HCT116 (cell line): ENCODE measurements at regions not wholly inside any gene's neighbourhood (a gene's known extent, or its start where the extent isn't known, plus 50 kb on each side); places are given as distances from the start of the nearest gene placed in this dataset.

Source experiments
- ATAC-seq: fragments of 200-7000 bp; cut with Tn5 transposase; 2 replicates; pipeline ENCODE4 v1.9.1; 2020; ENCODE audit warnings: mild to moderate bottlenecking, moderate library complexity
- BruUV-seq: library from RNA; stranded (reverse); fragments of 400-500 nt; replicated peaks from 2 replicates; lab custom pipeline; 2021; lab: Mats Ljungman, UMichigan
- CTCF ChIA-PET: fragments of 300-600 bp; sonication (Branson Sonifier 250); formaldehyde crosslinking; loops from one replicate; lab custom pipeline; 2021; ENCODE audit warnings: antibody characterized with exemption; lab: Charles Lee
- POLR2A ChIA-PET: fragments of 300-600, 350-600 bp; sonication (Branson Sonifier 250); formaldehyde crosslinking; loops from one replicate; lab custom pipeline; 2021; ENCODE audit warnings: antibody characterized with exemption; lab: Charles Lee
- RAD21 ChIA-PET, 2 experiments: fragments of 300-600 bp; sonication (Branson Sonifier 250); formaldehyde crosslinking; loops; one replicate each; lab custom pipeline; 2023; ENCODE audit warnings: low total read pairs in 2 of 2; ENCODE audit not compliant: uncharacterized antibody in 2 of 2, unreplicated experiment in 2 of 2, low non-redundant PET in 1 of 2; lab: Charles Lee
- DNase-seq: peaks from one replicate; pipeline ENCODE4 v3.0.0-alpha.2; 2010; ENCODE audit warnings: low read depth, low spot score
- H2AFZ ChIP-seq: fragments of 200-600 bp; shearing (Covaris generic), sonication (generic); 2 replicates; pipeline ENCODE4 v1.6.1; 2017; ENCODE audit warnings: low read depth, mixed run types, mixed read lengths, antibody characterized with exemption, low read length; ENCODE audit not compliant: poor library complexity, severe bottlenecking
- H3K27ac ChIP-seq: 2 replicates; pipeline ENCODE4 v1.5.1; 2012; ENCODE audit warnings: low read depth, low read length
- H3K27me3 ChIP-seq: fragments of 200-600 bp; sonication (generic); 2 replicates; pipeline ENCODE4 v1.6.1; 2016; ENCODE audit warnings: mixed run types, low read length, mixed read lengths; ENCODE audit not compliant: insufficient read depth
- H3K36me3 ChIP-seq, 2 experiments: fragments of 200-500 bp in 1 of 2; fragments of 200-600 bp in 1 of 2; sonication (Bioruptor generic) in 1 of 2; sonication (generic) in 1 of 2; 2 replicates each; pipeline versions ENCODE4 v1.5.1 to v1.6.1; 2014 to 2016; ENCODE audit warnings: low read length in 2 of 2, inconsistent platforms in 1 of 2, mixed read lengths in 1 of 2, mixed run types in 1 of 2; ENCODE audit not compliant: insufficient read depth in 2 of 2, control insufficient read depth in 1 of 2
- H3K4me1 ChIP-seq, 2 experiments: fragments of 200-600 bp in 1 of 2; sonication (generic) in 1 of 2; 2 replicates each; pipeline versions ENCODE4 v1.5.1 to v1.6.1; 2012 to 2017; ENCODE audit warnings: low read length in 2 of 2, inconsistent platforms in 1 of 2, mild to moderate bottlenecking in 1 of 2, mixed read lengths in 1 of 2, mixed run types in 1 of 2, moderate library complexity in 1 of 2; ENCODE audit not compliant: insufficient read depth in 2 of 2, control insufficient read depth in 1 of 2
- H3K4me2 ChIP-seq: fragments of 200-600 bp; sonication (generic); 2 replicates; pipeline ENCODE4 v1.6.1; 2017; ENCODE audit warnings: mixed run types, low read length, mixed read lengths
- H3K4me3 ChIP-seq, 2 experiments: fragments of 200-600 bp in 1 of 2; sonication (generic) in 1 of 2; replicated peaks in 1 of 2; 2 replicates each; pipeline ENCODE4 v1.5.1; 2011 to 2016; ENCODE audit warnings: low read length in 2 of 2, control low read depth in 1 of 2, low read depth in 1 of 2, mild to moderate bottlenecking in 1 of 2, mixed read lengths in 1 of 2, mixed run types in 1 of 2
- H3K79me2 ChIP-seq: fragments of 200-600 bp; sonication (generic); 2 replicates; pipeline ENCODE4 v1.6.1; 2017; ENCODE audit warnings: mild to moderate bottlenecking, mixed run types, low read length, moderate library complexity, mixed read lengths; ENCODE audit not compliant: insufficient read depth
- H3K9ac ChIP-seq: fragments of 200-600 bp; sonication (generic); 2 replicates; pipeline ENCODE4 v1.6.1; 2016; ENCODE audit warnings: low read length, mixed read lengths
- H3K9me2 ChIP-seq: fragments of 200-600 bp; sonication (generic), shearing (Covaris generic); 2 replicates; pipeline ENCODE4 v1.6.1; 2017; ENCODE audit warnings: mixed run types, mild to moderate bottlenecking, moderate library complexity; ENCODE audit not compliant: insufficient read depth
- H3K9me3 ChIP-seq, 2 experiments: fragments of 200-500 bp in 1 of 2; fragments of 200-600 bp in 1 of 2; sonication (Bioruptor generic) in 1 of 2; sonication (generic) in 1 of 2; 2 replicates each; pipeline ENCODE4 v1.6.1; 2014 to 2017; ENCODE audit warnings: low read length in 2 of 2, mixed read lengths in 2 of 2, inconsistent platforms in 1 of 2, low read depth in 1 of 2, mild to moderate bottlenecking in 1 of 2, mixed run types in 1 of 2, moderate library complexity in 1 of 2; ENCODE audit not compliant: control insufficient read depth in 1 of 2, insufficient read depth in 1 of 2
- H4K20me1 ChIP-seq: fragments of 200-600 bp; sonication (generic), shearing (Covaris generic); 2 replicates; pipeline ENCODE4 v1.6.1; 2017; ENCODE audit warnings: mixed run types, mild to moderate bottlenecking, moderate library complexity; ENCODE audit not compliant: insufficient read depth
- CEBPB ChIP-seq: IDR thresholded peaks from 2 replicates; pipeline ENCODE4 v1.6.1; 2012; ENCODE audit warnings: low read depth
- EGR1 ChIP-seq: IDR thresholded peaks from 2 replicates; pipeline ENCODE4 v1.6.1; 2012; ENCODE audit warnings: low read depth
- ELF1 ChIP-seq: IDR thresholded peaks from 2 replicates; pipeline ENCODE4 v1.6.1; 2012; ENCODE audit warnings: low read depth, borderline replicate concordance
- EZH2phosphoT487 ChIP-seq: fragments of 200-600 bp; IDR thresholded peaks from 2 replicates; pipeline ENCODE4 v1.6.1; 2018; ENCODE audit warnings: antibody characterized with exemption, borderline replicate concordance
- FOSL1 ChIP-seq: IDR thresholded peaks from 2 replicates; pipeline ENCODE4 v1.6.1; 2012; ENCODE audit warnings: low read depth
- POLR2AphosphoS5 ChIP-seq: IDR thresholded peaks from 2 replicates; pipeline ENCODE4 v1.6.1; 2011; ENCODE audit warnings: mild to moderate bottlenecking, low read depth, low read length, moderate library complexity
- SP1 ChIP-seq: IDR thresholded peaks from 2 replicates; pipeline ENCODE4 v1.6.1; 2012; ENCODE audit warnings: low read depth
- SRF ChIP-seq: IDR thresholded peaks from 2 replicates; pipeline ENCODE4 v1.6.1; 2012; ENCODE audit warnings: low read depth
- TCF7L2 ChIP-seq: IDR thresholded peaks from 2 replicates; pipeline ENCODE4 v1.7.0; 2011; ENCODE audit warnings: borderline replicate concordance, inconsistent platforms; ENCODE audit not compliant: insufficient read depth, insufficient read length; ENCODE audit errors: extremely low read depth
- ZBTB33 ChIP-seq: IDR thresholded peaks from 2 replicates; pipeline ENCODE4 v1.6.1; 2011; ENCODE audit warnings: mild to moderate bottlenecking, low read length, moderate library complexity; ENCODE audit not compliant: insufficient replicate concordance; ENCODE audit errors: extremely low read depth
- ZFX ChIP-seq: fragments of 450-650 bp; IDR thresholded peaks from 2 replicates; pipeline ENCODE4 v1.6.1; 2017
- intact Hi-C: fragments of 100-400 bp; cut with micrococcal nuclease; formaldehyde crosslinking; loops from 2 replicates; pipeline ENCODE4 v1.10.0; 2022

DNA sequence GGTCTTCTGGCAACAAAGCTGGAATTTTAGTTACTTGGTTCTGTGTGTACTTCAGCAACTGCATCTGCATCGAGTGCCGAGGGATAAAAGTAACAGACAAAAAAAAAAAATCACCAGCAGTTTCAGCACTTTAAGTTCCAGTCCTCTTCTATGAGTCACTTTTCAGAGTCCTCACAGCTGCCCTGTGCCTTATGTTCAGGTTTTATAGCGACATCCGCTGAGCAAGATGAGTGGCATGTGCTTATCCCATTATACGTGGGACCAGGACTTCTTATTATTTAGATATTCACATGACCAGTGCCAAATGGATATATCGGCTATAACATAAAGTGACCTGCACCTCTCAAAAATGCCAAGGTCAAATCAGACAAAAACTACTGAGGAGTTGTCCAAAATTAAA lies 242.9 kb downstream of the FOXA2 start (continued):
- TF ChIP-seq FOSL1 (peak; percentile 20; the same call in 1 of the 2 replicates), EZH2phosphoT487 (no peak)

GRCh38 chr20:22339946-22340345 lies 244.4 kb downstream of the FOXA2 start:
- ChIA-PET RAD21 (interaction anchor here (0.7 to 3.4 kb wide), 5 partner anchors 246 to 352 kb away, joined by 3 to 14 read pairs (median 5); no protein-coding TSS in a partner anchor), CTCF (interaction anchor here (1.1 to 5.7 kb wide), 4 partner anchors 113 to 343 kb away, joined by 3 to 79 read pairs (median 40); no protein-coding TSS in a partner anchor), POLR2A (interaction anchor here (1.5 kb wide), 1 partner anchor 345 kb away, joined by 5 read pairs; no protein-coding TSS in a partner anchor)
- H3K4me1 ChIP-seq = peaks cover 2 to 16% of the 10 kb centered on the region in 2 experiments; a peak in 2 of 4 replicates
- no peak overlapping the region for H3K4me3 ChIP-seq
- H3K79me2 ChIP-seq = no peaks in the 10 kb centered on the region
- H3K9me3 ChIP-seq = no peaks in the 10 kb centered on the region
- no TSS peak for BruUV-seq
- H3K9me2 ChIP-seq = no peaks in the 10 kb centered on the region
- intact Hi-C loops = loop anchor here (1.0 to 5.0 kb wide), 6 partner anchors 37 to 1002 kb away; no protein-coding TSS in a partner anchor
- no peaks in the 10 kb centered on the region for H3K36me3 ChIP-seq
- no peaks in the 10 kb centered on the region for H3K27me3 ChIP-seq
- no peak for DNase-seq
- H3K27ac ChIP-seq = no peak overlapping the region
- no peaks in the 10 kb centered on the region for H4K20me1 ChIP-seq
- H3K9ac ChIP-seq = no peak overlapping the region
- TF ChIP-seq ZBTB33 (no peak), SRF (no peak), ELF1 (no peak), SP1 (no peak), EGR1 (no peak), ZFX (no peak), CEBPB (no peak), TCF7L2 (no peak), FOSL1 (no peak), POLR2AphosphoS5 (no peak)
- H3K4me2 ChIP-seq = no peak overlapping the region
- H2AFZ ChIP-seq = no peak overlapping the region
- ATAC-seq = no peak
